ENCODE measurements at regions not wholly inside any gene's neighbourhood (a gene's known extent, or its start where the extent isn't known, plus 50 kb on each side); places are given as distances from the start of the nearest gene placed in this dataset.

GRCh38 chr4:55251342-55251741 lies 94.7 kb upstream of the SRD5A3 start:
- no peak for TF ChIP-seq CTCF (conservative IDR thresholded peaks at IDR 0.05)
- Mint-ChIP-seq H3K4me3 (no peak overlapping the region), H3K4me1 (peaks cover 6% of the 10 kb centered on the region), H3K36me3 (ENCODE audit: low read depth) (no peaks in the 10 kb centered on the region), H3K27me3 (ENCODE audit: low read depth) (no peaks in the 10 kb centered on the region), H3K27ac (ENCODE audit: unreplicated experiment) (no peak overlapping the region), H3K9me3 (no peaks in the 10 kb centered on the region)
- DNase-seq (ENCODE audit: low read depth, low spot score) = no peak

GRCh38 chr4:55251896-55252295 lies 94.1 kb upstream of the SRD5A3 start:
- no peak for DNase-seq (ENCODE audit: low read depth, low spot score)
- Mint-ChIP-seq H3K36me3 (ENCODE audit: low read depth) (no peaks in the 10 kb centered on the region), H3K27me3 (ENCODE audit: low read depth) (no peaks in the 10 kb centered on the region), H3K4me1 (peaks cover 6% of the 10 kb centered on the region), H3K4me3 (no peak overlapping the region), H3K9me3 (no peaks in the 10 kb centered on the region), H3K27ac (ENCODE audit: unreplicated experiment) (no peak overlapping the region)
- no peak for TF ChIP-seq CTCF (conservative IDR thresholded peaks at IDR 0.05)

- no peaks in the 10 kb centered on the region for H3K27me3 Mint-ChIP-seq (ENCODE audit: low read depth)
- no peaks in the 10 kb centered on the region for H3K36me3 Mint-ChIP-seq (ENCODE audit: low read depth)
- no peak overlapping the region for H3K4me3 Mint-ChIP-seq
- H3K27ac Mint-ChIP-seq (ENCODE audit: unreplicated experiment) = peak overlapping the region; percentile 5
- peaks cover 6% of the 10 kb centered on the region for H3K4me1 Mint-ChIP-seq
- TF ChIP-seq CTCF (conservative IDR thresholded peaks at IDR 0.05) = no peak
- DNase-seq (ENCODE audit: low read depth, low spot score) = no peak
- H3K9me3 Mint-ChIP-seq = no peaks in the 10 kb centered on the region
Measured at GRCh38 chr4:55253948-55254593, 92.0 kb upstream of the SRD5A3 start.

GRCh38 chr4:55255179-55255578 lies 90.9 kb upstream of the SRD5A3 start:
- no peak for TF ChIP-seq CTCF (conservative IDR thresholded peaks at IDR 0.05)
- Mint-ChIP-seq H3K27me3 (ENCODE audit: low read depth) (no peaks in the 10 kb centered on the region), H3K9me3 (no peaks in the 10 kb centered on the region), H3K4me3 (no peak overlapping the region), H3K27ac (ENCODE audit: unreplicated experiment) (no peak overlapping the region), H3K4me1 (peaks cover 6% of the 10 kb centered on the region), H3K36me3 (ENCODE audit: low read depth) (no peaks in the 10 kb centered on the region)
- DNase-seq (ENCODE audit: low read depth, low spot score) = no peak

- no peaks in the 10 kb centered on the region for H3K9me3 Mint-ChIP-seq
- H3K27ac Mint-ChIP-seq (ENCODE audit: unreplicated experiment) = no peak overlapping the region
- no peak overlapping the region for H3K4me3 Mint-ChIP-seq
- H3K27me3 Mint-ChIP-seq (ENCODE audit: low read depth) = no peaks in the 10 kb centered on the region
- H3K4me1 Mint-ChIP-seq = peaks cover 6% of the 10 kb centered on the region
- H3K36me3 Mint-ChIP-seq (ENCODE audit: low read depth) = no peaks in the 10 kb centered on the region
- DNase-seq (ENCODE audit: low read depth, low spot score) = no peak
- TF ChIP-seq CTCF (conservative IDR thresholded peaks at IDR 0.05) = no peak
Measured at GRCh38 chr4:55256787-55257186, 89.3 kb upstream of the SRD5A3 start.

Measured in neural crest cell (in vitro differentiated cells).